HG02610 (cell line): ENCODE measurements at regions not wholly inside any gene's neighbourhood (a gene's known extent, or its start where the extent isn't known, plus 50 kb on each side); places are given as distances from the start of the nearest gene placed in this dataset.
"Not testable (repeated sequence)": the region's sequence is repeated elsewhere in the genome, so short reads cannot be mapped to it uniquely, and the experiment has no call there.

ENCODE experiments used
- ATAC-seq: cut with Tn5 transposase; IDR thresholded peaks from one replicate; pipeline ENCODE4 v1.9.1; 2021; ENCODE audit warnings: mild to moderate bottlenecking, moderate library complexity; ENCODE audit not compliant: unreplicated experiment

DNA sequence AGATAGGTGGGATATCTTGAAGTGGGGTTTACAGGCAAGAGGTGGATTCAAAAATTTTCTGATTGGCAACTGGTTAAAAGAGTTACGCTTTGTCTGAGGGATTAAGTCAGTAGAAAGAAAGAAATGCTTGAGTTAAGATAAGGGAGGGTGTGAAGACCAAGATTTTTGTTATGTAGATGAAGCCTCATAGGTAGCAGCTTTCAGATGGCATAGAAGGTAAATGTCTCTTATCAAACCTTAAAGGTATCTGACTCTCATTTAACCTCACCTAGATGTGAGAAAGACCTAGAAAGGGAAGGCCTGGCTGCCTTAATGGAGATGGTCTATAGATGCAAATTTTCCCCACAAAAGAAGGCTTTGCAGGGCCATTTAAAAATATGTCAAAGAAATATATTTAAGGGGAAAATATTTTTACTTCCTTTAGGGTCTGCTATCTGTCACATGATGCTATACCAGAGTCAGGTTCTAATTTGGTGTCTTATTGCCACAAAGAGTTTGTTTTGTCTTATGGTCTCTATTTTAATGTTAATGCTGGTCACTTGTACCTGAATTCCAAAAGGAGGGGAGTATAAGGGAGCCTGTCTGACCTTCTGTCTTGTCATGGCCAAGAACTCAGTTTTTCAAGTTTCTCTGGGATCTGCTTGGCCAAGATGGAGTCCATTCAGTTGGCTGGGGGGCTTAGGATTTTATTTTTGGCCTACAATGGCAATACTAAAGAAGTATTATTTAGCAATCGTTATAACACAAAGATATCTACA lies 699.1 kb upstream of the AMOT start:
- ATAC-seq = no peak

GRCh38 chrX:113529426-113530013 lies 688.9 kb upstream of the AMOT start:
- no peak for ATAC-seq

GRCh38 chrX:113522814-113523213 lies 682.2 kb upstream of the AMOT start:
- peak; percentile 98 for ATAC-seq

DNA sequence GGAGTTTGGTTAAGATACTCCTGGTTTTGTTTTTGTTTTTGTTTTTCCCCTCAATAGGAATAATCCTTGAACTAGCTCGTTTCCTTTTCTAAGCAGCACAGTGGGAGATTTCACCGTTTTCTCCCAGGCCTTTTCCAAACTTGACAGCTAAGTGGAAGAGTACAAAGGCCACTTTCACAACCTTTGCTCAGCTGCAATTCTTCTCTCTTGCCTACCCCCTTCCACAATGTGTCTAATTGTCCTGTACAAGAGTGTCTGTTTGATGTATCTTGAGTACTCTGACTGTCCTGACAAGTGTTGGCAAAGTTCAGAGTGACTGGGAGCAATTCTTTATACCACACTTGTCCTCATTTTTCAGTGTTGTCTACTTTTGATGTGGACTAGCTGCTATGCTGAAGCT lies 674.3 kb upstream of the AMOT start:
- no peak for ATAC-seq

GRCh38 chrX:113512700-113513395 lies 672.2 kb upstream of the AMOT start:
- ATAC-seq = no peak

DNA sequence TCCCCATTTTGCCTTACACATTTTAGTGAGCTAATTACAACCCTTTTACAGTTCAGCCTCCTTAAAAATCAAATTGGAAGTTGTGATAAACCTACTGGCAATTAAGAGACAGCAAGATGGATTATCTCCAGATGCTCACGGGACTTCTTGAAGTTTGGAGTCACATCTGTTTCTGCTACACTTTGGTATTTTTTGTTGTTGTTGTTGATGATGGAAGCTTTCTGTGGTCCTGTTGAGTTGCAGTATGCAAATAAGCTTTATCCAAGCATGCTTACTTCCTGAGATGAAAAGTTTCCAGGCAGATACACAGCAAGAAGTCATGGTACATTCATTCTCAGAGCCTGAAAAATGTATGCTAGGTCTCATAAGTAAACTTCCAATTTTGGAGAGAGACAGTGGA lies 670.0 kb upstream of the AMOT start:
- ATAC-seq = no peak

DNA sequence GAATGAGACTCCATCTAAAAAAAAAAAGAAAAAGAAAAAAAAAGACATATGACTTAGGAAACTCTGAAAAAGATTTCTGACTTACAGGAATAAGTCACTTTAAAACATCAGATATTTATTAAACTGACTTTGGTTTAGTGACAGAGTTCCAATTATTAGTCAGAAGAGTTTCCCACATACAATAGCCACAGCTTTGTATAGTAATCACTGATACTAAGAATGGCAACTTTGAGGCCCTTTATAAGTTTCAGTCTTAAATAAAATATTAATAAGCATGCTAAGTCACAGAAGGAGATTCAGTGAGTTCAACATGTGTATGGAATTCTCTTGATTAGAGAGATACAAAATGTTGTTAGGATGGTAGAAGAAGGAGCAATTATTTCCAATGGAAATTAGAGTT lies 652.3 kb upstream of the AMOT start:
- ATAC-seq = no peak

- no peak for ATAC-seq
Observed at GRCh38 chrX:113473418-113473817, 632.8 kb upstream of the AMOT start.

DNA sequence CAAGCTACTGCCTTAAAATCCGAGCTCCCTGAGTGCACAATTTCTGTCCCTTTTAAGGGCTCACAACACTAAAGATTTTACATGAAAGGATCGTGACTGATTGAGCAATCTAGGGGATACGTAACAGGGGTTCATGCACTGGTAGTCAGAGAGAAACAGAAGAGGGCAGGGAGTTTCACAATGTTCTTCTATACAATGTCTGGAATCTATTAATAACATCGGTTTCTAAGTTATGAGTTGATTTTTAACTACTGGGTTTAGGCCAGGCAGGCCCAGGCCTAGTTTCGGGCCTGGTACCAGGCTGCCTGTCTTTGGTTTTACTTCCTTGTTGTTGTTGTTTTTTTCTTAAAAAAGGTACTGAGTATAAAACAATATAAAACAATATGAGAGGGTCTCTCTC lies 632.4 kb upstream of the AMOT start:
- not testable (repeated sequence) for ATAC-seq

GRCh38 chrX:113470166-113470565 lies 629.5 kb upstream of the AMOT start:
- no peak for ATAC-seq

DNA sequence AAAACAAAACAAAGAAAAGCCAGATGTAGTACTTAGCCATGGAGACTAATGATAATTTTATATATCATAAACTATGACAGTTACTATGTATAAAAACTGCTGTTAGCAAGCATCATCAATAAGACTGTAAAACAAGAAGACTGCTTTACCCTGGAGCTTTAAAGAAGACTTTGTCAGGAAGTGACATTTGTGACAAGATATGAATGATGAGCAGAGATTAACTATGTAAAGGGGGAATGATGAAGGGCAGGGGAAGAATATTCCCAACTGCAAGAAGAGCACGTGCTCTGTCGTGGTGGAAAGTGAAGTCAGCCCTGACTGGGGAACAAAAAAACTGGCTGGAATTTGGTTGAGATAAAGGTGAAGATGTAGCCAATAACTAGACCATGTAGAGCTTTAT lies 617.1 kb upstream of the AMOT start:
- no peak for ATAC-seq

GRCh38 chrX:113455582-113455981 lies 615.0 kb upstream of the AMOT start:
- no peak for ATAC-seq

DNA sequence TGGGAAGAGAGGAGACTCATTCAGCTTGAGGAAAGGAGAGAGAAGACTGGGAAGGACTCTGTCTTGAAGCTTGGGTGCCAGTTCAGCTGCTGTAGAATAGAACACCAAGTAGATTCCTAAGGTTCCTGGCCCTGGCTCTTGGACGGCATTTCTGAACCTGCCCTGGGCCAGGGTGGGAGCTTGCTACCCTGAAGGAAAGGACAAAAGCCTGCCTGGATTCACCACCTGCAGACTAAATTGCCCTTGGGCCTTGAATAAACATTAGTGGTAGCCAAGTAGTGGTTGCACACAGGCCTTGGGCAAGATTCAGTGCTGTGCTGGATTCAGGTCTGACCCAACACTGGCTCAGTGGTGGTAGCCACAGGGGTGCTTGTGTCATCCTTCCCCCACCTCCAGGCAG lies 588.4 kb upstream of the AMOT start:
- no peak for ATAC-seq

- ATAC-seq = no peak
Observed at GRCh38 chrX:113422323-113422722, 581.7 kb upstream of the AMOT start.

GRCh38 chrX:113421432-113421831 lies 580.8 kb upstream of the AMOT start:
- no peak for ATAC-seq

- no peak for ATAC-seq
Observed at GRCh38 chrX:113412106-113412505, 571.5 kb upstream of the AMOT start.

GRCh38 chrX:113408843-113409242 lies 568.2 kb upstream of the AMOT start:
- ATAC-seq = no peak

- ATAC-seq = no peak
Observed at GRCh38 chrX:113400193-113400704, 559.6 kb upstream of the AMOT start.

- no peak for ATAC-seq
Observed at GRCh38 chrX:113399506-113400192, 559.0 kb upstream of the AMOT start.

- no peak for ATAC-seq
Observed at GRCh38 chrX:113392355-113392754, 551.7 kb upstream of the AMOT start.

GRCh38 chrX:113391875-113392274 lies 551.2 kb upstream of the AMOT start:
- ATAC-seq = no peak
